ENCODE measurements at regions not wholly inside any gene's neighbourhood (a gene's known extent, or its start where the extent isn't known, plus 50 kb on each side); places are given as distances from the start of the nearest gene placed in this dataset.

DNA sequence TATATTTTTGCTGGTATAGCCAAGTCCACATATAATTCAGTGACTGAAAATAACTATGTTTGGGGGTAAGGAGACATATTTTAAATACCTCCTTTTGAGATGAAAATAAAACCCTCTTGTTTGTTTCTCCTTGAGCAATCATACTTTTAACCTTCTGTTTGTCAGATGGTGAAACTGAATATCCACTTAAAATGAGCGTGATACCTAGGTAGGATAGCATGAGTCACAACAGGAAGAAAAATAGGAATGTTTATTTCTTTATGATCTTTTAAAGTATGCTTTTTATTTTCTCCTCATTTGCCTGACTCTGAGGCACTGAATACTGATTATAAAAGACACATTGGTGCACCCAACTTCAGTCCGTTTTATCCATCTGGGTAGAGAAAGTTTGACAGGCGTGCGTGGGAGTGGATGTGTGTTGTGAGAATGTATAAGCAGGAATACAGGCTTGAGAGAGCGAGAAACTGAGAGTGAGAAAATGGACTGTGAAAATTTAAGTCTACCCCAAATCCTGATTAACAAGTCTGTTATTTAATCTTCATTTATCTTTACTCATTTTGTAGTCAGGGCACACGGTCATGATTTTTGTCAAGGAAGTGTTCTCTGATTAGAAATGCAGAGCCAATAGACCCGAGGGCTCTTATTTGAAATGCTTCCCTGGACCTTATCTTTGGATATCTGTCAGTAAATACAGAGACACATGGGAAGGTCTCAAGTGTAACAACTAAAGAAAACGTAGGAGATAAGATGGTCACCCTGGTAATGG, 62.1 kb upstream of the ANTXR2 start:
- TF ChIP-seq CTBP1 (IDR thresholded peaks at IDR 0.05; ENCODE audit: borderline replicate concordance), result no peak
- TF ChIP-seq TARDBP (IDR thresholded peaks at IDR 0.05), result no peak
- no peak for TF ChIP-seq FOXM1 (IDR thresholded peaks at IDR 0.05; ENCODE audit: borderline replicate concordance)

Measured in HEK293T (cell line).